IgD-negative memory B cell (primary cell): ENCODE measurements at regions not wholly inside any gene's neighbourhood (a gene's known extent, or its start where the extent isn't known, plus 50 kb on each side); places are given as distances from the start of the nearest gene placed in this dataset.
A peak's percentile ranks its signal among the peaks of the same experiment; 100 is the strongest.

ENCODE experiments used
- H3K27ac Mint-ChIP-seq, 3 donors: one replicate each; pipeline ENCODE4 v1.8.0; 2020 to 2022; ENCODE audit warnings: mild to moderate bottlenecking in 3 of 3, mixed read lengths in 3 of 3, moderate library complexity in 1 of 3
- H3K27me3 Mint-ChIP-seq: one replicate; pipeline ENCODE4 v1.8.0; 2021; ENCODE audit warnings: mixed read lengths
- H3K36me3 Mint-ChIP-seq: one replicate; pipeline ENCODE4 v1.8.0; 2020; ENCODE audit warnings: mild to moderate bottlenecking, mixed read lengths
- H3K4me1 Mint-ChIP-seq, 3 donors: one replicate each; pipeline ENCODE4 v1.8.0; 2020 to 2022; ENCODE audit warnings: mixed read lengths in 3 of 3, mild to moderate bottlenecking in 1 of 3
- H3K4me3 Mint-ChIP-seq, 4 donors: one replicate each; pipeline ENCODE4 v1.8.0; 2020 to 2022; ENCODE audit warnings: mild to moderate bottlenecking in 4 of 4, mixed read lengths in 4 of 4, moderate library complexity in 3 of 4
- H3K9me3 Mint-ChIP-seq, 3 donors: one replicate each; pipeline ENCODE4 v1.8.0; 2020 to 2021; ENCODE audit warnings: mixed read lengths in 3 of 3, mild to moderate bottlenecking in 1 of 3

GRCh38 chr1:5526822-5527551 lies 465.2 kb downstream of the NPHP4 start:
- no peaks in the 10 kb centered on the region for H3K36me3 Mint-ChIP-seq

GRCh38 chr1:5526385-5526750 lies 465.9 kb downstream of the NPHP4 start:
- Mint-ChIP-seq H3K4me3 (no peak overlapping the region), H3K4me1 (peaks cover 0 to 1% (median 0%) of the 10 kb centered on the region in 3 donors), H3K36me3 (no peaks in the 10 kb centered on the region), H3K9me3 (peaks cover 0 to 12% (median 4%) of the 10 kb centered on the region in 3 donors), H3K27ac (no peak overlapping the region), H3K27me3 (peaks cover 6% of the 10 kb centered on the region)

More at GRCh38 chr1:5526822-5527551, 465.2 kb downstream of the NPHP4 start:
- Mint-ChIP-seq H3K9me3 (peaks cover 0 to 12% (median 5%) of the 10 kb centered on the region in 3 donors), H3K4me3 (no peak overlapping the region), H3K27me3 (peaks cover 3% of the 10 kb centered on the region), H3K27ac (no peak overlapping the region), H3K4me1 (peaks cover 0 to 1% (median 0%) of the 10 kb centered on the region in 3 donors)

GRCh38 chr1:5525597-5526384 lies 466.4 kb downstream of the NPHP4 start:
- H3K27me3 Mint-ChIP-seq: peaks cover 6% of the 10 kb centered on the region
- peaks cover 0 to 12% (median 4%) of the 10 kb centered on the region in 3 donors for H3K9me3 Mint-ChIP-seq
- H3K4me3 Mint-ChIP-seq: no peak overlapping the region
- H3K36me3 Mint-ChIP-seq: no peaks in the 10 kb centered on the region
- peaks cover 0 to 1% (median 0%) of the 10 kb centered on the region in 3 donors for H3K4me1 Mint-ChIP-seq
- no peak overlapping the region for H3K27ac Mint-ChIP-seq

GRCh38 chr1:5522531-5523145 lies 469.6 kb downstream of the NPHP4 start:
- Mint-ChIP-seq H3K36me3 (peaks cover 3% of the 10 kb centered on the region), H3K9me3 (no peaks in the 10 kb centered on the region), H3K4me3 (no peak overlapping the region), H3K27ac (no peak overlapping the region), H3K27me3 (peaks cover 4% of the 10 kb centered on the region), H3K4me1 (no peaks in the 10 kb centered on the region)

- Mint-ChIP-seq H3K4me1 (no peaks in the 10 kb centered on the region), H3K4me3 (no peak overlapping the region), H3K36me3 (peaks cover 3% of the 10 kb centered on the region), H3K27me3 (peaks cover 7% of the 10 kb centered on the region), H3K9me3 (no peaks in the 10 kb centered on the region), H3K27ac (no peak overlapping the region)
These were observed 472.7 kb downstream of the NPHP4 start for GRCh38 chr1:5519366-5520135.

GRCh38 chr1:5516756-5517155 lies 475.5 kb downstream of the NPHP4 start:
- Mint-ChIP-seq H3K9me3 (no peaks in the 10 kb centered on the region), H3K36me3 (peaks cover 3% of the 10 kb centered on the region), H3K4me3 (no peak overlapping the region), H3K27ac (peak overlapping the region in 1 of 3 donors; percentile 43), H3K27me3 (peaks cover 7% of the 10 kb centered on the region), H3K4me1 (no peaks in the 10 kb centered on the region)

GRCh38 chr1:5515501-5515900 lies 476.7 kb downstream of the NPHP4 start:
- H3K27ac Mint-ChIP-seq: peak overlapping the region in 1 of 3 donors; percentile 66
- no peaks in the 10 kb centered on the region for H3K4me1 Mint-ChIP-seq
- peaks cover 5% of the 10 kb centered on the region for H3K27me3 Mint-ChIP-seq
- H3K9me3 Mint-ChIP-seq: no peaks in the 10 kb centered on the region
- peaks cover 3% of the 10 kb centered on the region for H3K36me3 Mint-ChIP-seq
- H3K4me3 Mint-ChIP-seq: no peak overlapping the region

- H3K36me3 Mint-ChIP-seq: peaks cover 3% of the 10 kb centered on the region
- no peaks in the 10 kb centered on the region for H3K9me3 Mint-ChIP-seq
- H3K4me1 Mint-ChIP-seq: no peaks in the 10 kb centered on the region
- H3K27ac Mint-ChIP-seq: peak overlapping the region in 1 of 3 donors; percentile 60
- H3K4me3 Mint-ChIP-seq: no peak overlapping the region
- H3K27me3 Mint-ChIP-seq: peaks cover 5% of the 10 kb centered on the region
These were observed 477.6 kb downstream of the NPHP4 start for GRCh38 chr1:5514527-5515183.

GRCh38 chr1:5513846-5514526 lies 478.2 kb downstream of the NPHP4 start:
- H3K9me3 Mint-ChIP-seq: no peaks in the 10 kb centered on the region
- H3K27ac Mint-ChIP-seq: peak overlapping the region in 1 of 3 donors; percentile 60
- H3K4me3 Mint-ChIP-seq: no peak overlapping the region
- H3K36me3 Mint-ChIP-seq: peaks cover 3% of the 10 kb centered on the region
- peaks cover 5% of the 10 kb centered on the region for H3K27me3 Mint-ChIP-seq
- peaks cover 0 to 3% (median 0%) of the 10 kb centered on the region in 3 donors for H3K4me1 Mint-ChIP-seq

- peaks cover 0 to 3% (median 0%) of the 10 kb centered on the region in 3 donors for H3K4me1 Mint-ChIP-seq
- H3K27me3 Mint-ChIP-seq: peaks cover 5% of the 10 kb centered on the region
- no peak overlapping the region for H3K4me3 Mint-ChIP-seq
- H3K27ac Mint-ChIP-seq: no peak overlapping the region
- H3K9me3 Mint-ChIP-seq: no peaks in the 10 kb centered on the region
- H3K36me3 Mint-ChIP-seq: no peaks in the 10 kb centered on the region
These were observed 479.0 kb downstream of the NPHP4 start for GRCh38 chr1:5513179-5513578.

GRCh38 chr1:5511381-5512097 lies 480.7 kb downstream of the NPHP4 start:
- H3K27me3 Mint-ChIP-seq: peaks cover 5% of the 10 kb centered on the region
- H3K4me1 Mint-ChIP-seq: peaks cover 0 to 3% (median 0%) of the 10 kb centered on the region in 3 donors
- no peak overlapping the region for H3K4me3 Mint-ChIP-seq
- no peak overlapping the region for H3K27ac Mint-ChIP-seq
- no peaks in the 10 kb centered on the region for H3K36me3 Mint-ChIP-seq
- H3K9me3 Mint-ChIP-seq: no peaks in the 10 kb centered on the region

GRCh38 chr1:5509664-5510452 lies 482.4 kb downstream of the NPHP4 start:
- Mint-ChIP-seq H3K4me3 (no peak overlapping the region), H3K9me3 (no peaks in the 10 kb centered on the region), H3K27me3 (peaks cover 5% of the 10 kb centered on the region), H3K4me1 (peaks cover 0 to 3% (median 0%) of the 10 kb centered on the region in 3 donors), H3K36me3 (no peaks in the 10 kb centered on the region), H3K27ac (no peak overlapping the region)
